ENCODE measurements at regions not wholly inside any gene's neighbourhood (a gene's known extent, or its start where the extent isn't known, plus 50 kb on each side); places are given as distances from the start of the nearest gene placed in this dataset.

- intact Hi-C loops (cut with micrococcal nuclease): no loop called here
- Mint-ChIP-seq H3K27ac (no peak overlapping the region), H3K4me1 (ENCODE audit: low read depth) (peaks cover 4% of the 10 kb centered on the region), H3K27me3 (ENCODE audit: low read depth) (peaks cover 4% of the 10 kb centered on the region), H3K36me3 (ENCODE audit: low read depth) (peaks cover 5% of the 10 kb centered on the region), H3K4me3 (ENCODE audit: low read depth) (no peak overlapping the region), H3K9me3 (peaks cover 27% of the 10 kb centered on the region)
- DNase-seq (ENCODE audit: low spot score): no peak
Observed at GRCh38 chr1:198054510-198054909, 102.3 kb upstream of the NEK7 start.

GRCh38 chr1:198056255-198056654, 100.5 kb upstream of the NEK7 start:
- intact Hi-C loops (cut with micrococcal nuclease): no loop called here
- no peak overlapping the region for H3K27ac Mint-ChIP-seq
- H3K4me1 Mint-ChIP-seq (ENCODE audit: low read depth): peaks cover 4% of the 10 kb centered on the region
- H3K4me3 Mint-ChIP-seq (ENCODE audit: low read depth): no peak overlapping the region
- no peaks in the 10 kb centered on the region for H3K36me3 Mint-ChIP-seq (ENCODE audit: low read depth)
- no peak for DNase-seq (ENCODE audit: low spot score)
- H3K9me3 Mint-ChIP-seq: peaks cover 14% of the 10 kb centered on the region
- H3K27me3 Mint-ChIP-seq (ENCODE audit: low read depth): peaks cover 10% of the 10 kb centered on the region

- Mint-ChIP-seq H3K4me3 (ENCODE audit: low read depth) (no peak overlapping the region), H3K27ac (no peak overlapping the region)
Observed at GRCh38 chr1:198064181-198064580, 92.6 kb upstream of the NEK7 start.

GRCh38 chr1:198068285-198068684, 88.5 kb upstream of the NEK7 start:
- Mint-ChIP-seq H3K4me1 (ENCODE audit: low read depth) (no peaks in the 10 kb centered on the region), H3K4me3 (ENCODE audit: low read depth) (no peak overlapping the region), H3K27me3 (ENCODE audit: low read depth) (peaks cover 32% of the 10 kb centered on the region), H3K27ac (no peak overlapping the region), H3K36me3 (ENCODE audit: low read depth) (no peaks in the 10 kb centered on the region), H3K9me3 (no peaks in the 10 kb centered on the region)
- DNase-seq (ENCODE audit: low spot score): no peak
- intact Hi-C loops (cut with micrococcal nuclease): no loop called here

More at GRCh38 chr1:198064181-198064580, 92.6 kb upstream of the NEK7 start:
- H3K4me1 Mint-ChIP-seq (ENCODE audit: low read depth): no peaks in the 10 kb centered on the region
- intact Hi-C loops (cut with micrococcal nuclease): no loop called here
- peaks cover 22% of the 10 kb centered on the region for H3K27me3 Mint-ChIP-seq (ENCODE audit: low read depth)
- no peaks in the 10 kb centered on the region for H3K9me3 Mint-ChIP-seq
- DNase-seq (ENCODE audit: low spot score): no peak
- no peaks in the 10 kb centered on the region for H3K36me3 Mint-ChIP-seq (ENCODE audit: low read depth)

- intact Hi-C loops (cut with micrococcal nuclease): no loop called here
Observed at GRCh38 chr1:198072177-198072576, 84.6 kb upstream of the NEK7 start.

GRCh38 chr1:198075296-198075695, 81.5 kb upstream of the NEK7 start:
- Mint-ChIP-seq H3K36me3 (ENCODE audit: low read depth) (no peaks in the 10 kb centered on the region), H3K4me3 (ENCODE audit: low read depth) (no peak overlapping the region), H3K27ac (no peak overlapping the region), H3K27me3 (ENCODE audit: low read depth) (peaks cover 33% of the 10 kb centered on the region), H3K9me3 (peaks cover 5% of the 10 kb centered on the region), H3K4me1 (ENCODE audit: low read depth) (no peaks in the 10 kb centered on the region)
- no peak for DNase-seq (ENCODE audit: low spot score)
- intact Hi-C loops (cut with micrococcal nuclease): no loop called here

More at GRCh38 chr1:198072177-198072576, 84.6 kb upstream of the NEK7 start:
- Mint-ChIP-seq H3K4me1 (ENCODE audit: low read depth) (no peaks in the 10 kb centered on the region), H3K27me3 (ENCODE audit: low read depth) (peaks cover 43% of the 10 kb centered on the region), H3K36me3 (ENCODE audit: low read depth) (no peaks in the 10 kb centered on the region), H3K4me3 (ENCODE audit: low read depth) (no peak overlapping the region), H3K9me3 (no peaks in the 10 kb centered on the region), H3K27ac (no peak overlapping the region)
- DNase-seq (ENCODE audit: low spot score): no peak

- peaks cover 5% of the 10 kb centered on the region for H3K9me3 Mint-ChIP-seq
- no peak overlapping the region for H3K27ac Mint-ChIP-seq
- H3K36me3 Mint-ChIP-seq (ENCODE audit: low read depth): no peaks in the 10 kb centered on the region
- intact Hi-C loops (cut with micrococcal nuclease): no loop called here
- H3K4me1 Mint-ChIP-seq (ENCODE audit: low read depth): peaks cover 2% of the 10 kb centered on the region
- no peak for DNase-seq (ENCODE audit: low spot score)
- no peak overlapping the region for H3K4me3 Mint-ChIP-seq (ENCODE audit: low read depth)
- peaks cover 12% of the 10 kb centered on the region for H3K27me3 Mint-ChIP-seq (ENCODE audit: low read depth)
Observed at GRCh38 chr1:198079432-198079951, 77.3 kb upstream of the NEK7 start.

GRCh38 chr1:198082576-198082975, 74.2 kb upstream of the NEK7 start:
- DNase-seq (ENCODE audit: low spot score): no peak
- Mint-ChIP-seq H3K27me3 (ENCODE audit: low read depth) (peaks cover 1% of the 10 kb centered on the region), H3K9me3 (peaks cover 5% of the 10 kb centered on the region), H3K4me3 (ENCODE audit: low read depth) (no peak overlapping the region), H3K36me3 (ENCODE audit: low read depth) (no peaks in the 10 kb centered on the region), H3K27ac (no peak overlapping the region), H3K4me1 (ENCODE audit: low read depth) (peaks cover 2% of the 10 kb centered on the region)
- intact Hi-C loops (cut with micrococcal nuclease): no loop called here

- H3K36me3 Mint-ChIP-seq (ENCODE audit: low read depth): no peaks in the 10 kb centered on the region
- H3K4me3 Mint-ChIP-seq (ENCODE audit: low read depth): no peak overlapping the region
- H3K27ac Mint-ChIP-seq: no peak overlapping the region
- no peak for DNase-seq (ENCODE audit: low spot score)
- peaks cover 6% of the 10 kb centered on the region for H3K4me1 Mint-ChIP-seq (ENCODE audit: low read depth)
- H3K9me3 Mint-ChIP-seq: peaks cover 2% of the 10 kb centered on the region
- H3K27me3 Mint-ChIP-seq (ENCODE audit: low read depth): peaks cover 1% of the 10 kb centered on the region
- intact Hi-C loops (cut with micrococcal nuclease): no loop called here
Observed at GRCh38 chr1:198083549-198083948, 73.2 kb upstream of the NEK7 start.

GRCh38 chr1:198084241-198084908, 72.4 kb upstream of the NEK7 start:
- intact Hi-C loops (cut with micrococcal nuclease): no loop called here
- H3K36me3 Mint-ChIP-seq (ENCODE audit: low read depth): no peaks in the 10 kb centered on the region
- no peak for DNase-seq (ENCODE audit: low spot score)
- H3K9me3 Mint-ChIP-seq: no peaks in the 10 kb centered on the region
- H3K4me3 Mint-ChIP-seq (ENCODE audit: low read depth): no peak overlapping the region
- H3K4me1 Mint-ChIP-seq (ENCODE audit: low read depth): peaks cover 10% of the 10 kb centered on the region
- no peak overlapping the region for H3K27ac Mint-ChIP-seq
- peaks cover 1% of the 10 kb centered on the region for H3K27me3 Mint-ChIP-seq (ENCODE audit: low read depth)

GRCh38 chr1:198086051-198086745, 70.6 kb upstream of the NEK7 start:
- Mint-ChIP-seq H3K27ac (no peak overlapping the region), H3K4me1 (ENCODE audit: low read depth) (peaks cover 10% of the 10 kb centered on the region), H3K9me3 (no peaks in the 10 kb centered on the region), H3K27me3 (ENCODE audit: low read depth) (peaks cover 1% of the 10 kb centered on the region), H3K36me3 (ENCODE audit: low read depth) (no peaks in the 10 kb centered on the region), H3K4me3 (ENCODE audit: low read depth) (no peak overlapping the region)
- intact Hi-C loops (cut with micrococcal nuclease): loop anchor here (5.0 kb wide), 1 partner anchor 171 kb away; no protein-coding TSS in a partner anchor
- DNase-seq (ENCODE audit: low spot score): no peak

- H3K9me3 Mint-ChIP-seq: no peaks in the 10 kb centered on the region
- peaks cover 8% of the 10 kb centered on the region for H3K4me1 Mint-ChIP-seq (ENCODE audit: low read depth)
- H3K36me3 Mint-ChIP-seq (ENCODE audit: low read depth): no peaks in the 10 kb centered on the region
- no peak overlapping the region for H3K4me3 Mint-ChIP-seq (ENCODE audit: low read depth)
- no peak overlapping the region for H3K27ac Mint-ChIP-seq
- no peak for DNase-seq (ENCODE audit: low spot score)
- intact Hi-C loops (cut with micrococcal nuclease): loop anchor here (1.0 to 5.0 kb wide), 4 partner anchors 68 to 377 kb away; partner anchors contain the start of gene NEK7
- peaks cover 1% of the 10 kb centered on the region for H3K27me3 Mint-ChIP-seq (ENCODE audit: low read depth)
Observed at GRCh38 chr1:198087831-198088230, 69.0 kb upstream of the NEK7 start.

All from activated T-helper 2 cell treated with anti-CD3 and anti-CD28 coated beads, Interferon-gamma antibody, Interleukin-2, Interleukin-4, amounts not matched to agents 10 μg/mL and 5 μg/mL and 100 μg/mL, durations not matched to agents 14 hours and 24 hours and 36 hours (primary cell).